ENCODE measurements at regions not wholly inside any gene's neighbourhood (a gene's known extent, or its start where the extent isn't known, plus 50 kb on each side); places are given as distances from the start of the nearest gene placed in this dataset.
"Not testable (repeated sequence)": the region's sequence is repeated elsewhere in the genome, so short reads cannot be mapped to it uniquely, and the experiment has no call there.

GRCh38 chr10:59975918-59976317, 69.6 kb upstream of the CCDC6 start:
- not testable (repeated sequence) for DNase-seq (ENCODE audit: low read depth in 2 of 3, low spot score in 2 of 3)

GRCh38 chr10:59971915-59972314, 65.6 kb upstream of the CCDC6 start:
- DNase-seq (ENCODE audit: low read depth in 2 of 3, low spot score in 2 of 3) = no peak

- peak in 1 of 3 donors; percentile 35 for DNase-seq (ENCODE audit: low read depth in 2 of 3, low spot score in 2 of 3)
Measured at GRCh38 chr10:59970396-59971368, 64.3 kb upstream of the CCDC6 start.

- no peak for DNase-seq (ENCODE audit: low read depth in 2 of 3, low spot score in 2 of 3)
Measured at GRCh38 chr10:59968705-59969104, 62.3 kb upstream of the CCDC6 start.

- no peak for DNase-seq (ENCODE audit: low read depth in 2 of 3, low spot score in 2 of 3)
Measured at GRCh38 chr10:59967079-59967478, 60.7 kb upstream of the CCDC6 start.

GRCh38 chr10:59965899-59966650, 59.7 kb upstream of the CCDC6 start:
- DNase-seq (ENCODE audit: low read depth in 2 of 3, low spot score in 2 of 3) = no peak

GRCh38 chr10:59962756-59963155, 56.4 kb upstream of the CCDC6 start:
- no peak for DNase-seq (ENCODE audit: low read depth in 2 of 3, low spot score in 2 of 3)

- DNase-seq (ENCODE audit: low read depth in 2 of 3, low spot score in 2 of 3) = no peak
Measured at GRCh38 chr10:59960751-59961150, 54.4 kb upstream of the CCDC6 start.

GRCh38 chr10:59959504-59960018, 53.2 kb upstream of the CCDC6 start:
- no peak for DNase-seq (ENCODE audit: low read depth in 2 of 3, low spot score in 2 of 3)

GRCh38 chr10:59958882-59959281, 52.5 kb upstream of the CCDC6 start:
- no peak for DNase-seq (ENCODE audit: low read depth in 2 of 3, low spot score in 2 of 3)

GRCh38 chr10:59957975-59958374, 51.6 kb upstream of the CCDC6 start:
- DNase-seq (ENCODE audit: low read depth in 2 of 3, low spot score in 2 of 3) = no peak

Measured in hematopoietic multipotent progenitor cell (in vitro differentiated cells).